HEK293 (cell line): ENCODE measurements at regions not wholly inside any gene's neighbourhood (a gene's known extent, or its start where the extent isn't known, plus 50 kb on each side); places are given as distances from the start of the nearest gene placed in this dataset.

ENCODE experiments used
- CTCF ChIA-PET: fragments of 350-600 bp; formaldehyde crosslinking; extraction: SDS; loops from one replicate; lab custom pipeline; 2021; ENCODE audit warnings: antibody characterized with exemption; lab: Yijun Ruan, JAX
- POLR2A ChIA-PET: fragments of 300-600 bp; formaldehyde crosslinking; extraction: SDS; loops from one replicate; lab custom pipeline; 2020; ENCODE audit warnings: antibody characterized with exemption, inconsistent platforms; lab: Yijun Ruan, JAX
- H3K27ac ChIP-seq: fragments of 200-500 bp; sonication (Bioruptor generic); 2 replicates; pipeline ENCODE4 v1.5.1; 2014; ENCODE audit warnings: low read depth, low read length, control low read depth, inconsistent platforms; ENCODE audit errors: extremely low read depth
- H3K36me3 ChIP-seq, 2 experiments: fragments of 200-500 bp in 1 of 2; sonication (Bioruptor generic) in 1 of 2; 1 replicate in 1 of 2; 2 replicates in 1 of 2; pipeline ENCODE4 v1.5.1; 2014 to 2017; ENCODE audit warnings: inconsistent platforms in 2 of 2, low read length in 2 of 2; ENCODE audit not compliant: control insufficient read depth in 2 of 2, insufficient read depth in 1 of 2
- H3K4me1 ChIP-seq: fragments of 200-500 bp; sonication (Bioruptor generic); 2 replicates; pipeline ENCODE4 v1.5.1; 2014; ENCODE audit warnings: mild to moderate bottlenecking, low read length, inconsistent platforms; ENCODE audit not compliant: control insufficient read depth, insufficient read depth
- H3K4me3 ChIP-seq: 2 replicates; pipeline ENCODE4 v1.5.1; 2011; ENCODE audit warnings: low read depth, mild to moderate bottlenecking, control low read depth, low read length, moderate library complexity
- H3K9me3 ChIP-seq: fragments of 200-500 bp; sonication (Bioruptor generic); 2 replicates; pipeline ENCODE4 v1.5.1; 2014; ENCODE audit warnings: low read depth, low read length, inconsistent platforms; ENCODE audit not compliant: control insufficient read depth, insufficient read depth
- BCL11B ChIP-seq: fragments of 450-650 bp; formaldehyde crosslinking; IDR thresholded peaks from 2 replicates; pipeline ENCODE4 v1.5.1; 2016; ENCODE audit warnings: low read depth, missing biosample characterization, missing genetic modification characterization
- FEZF1 ChIP-seq: fragments of 450-650 bp; formaldehyde crosslinking; IDR thresholded peaks from 2 replicates; pipeline ENCODE4 v1.5.1; 2016; ENCODE audit warnings: missing biosample characterization, missing genetic modification characterization
- KLF16 ChIP-seq: fragments of 450-650 bp; formaldehyde crosslinking; IDR thresholded peaks from 2 replicates; pipeline ENCODE4 v1.5.1; 2017; ENCODE audit warnings: missing biosample characterization, missing genetic modification characterization
- OSR2 ChIP-seq: fragments of 450-650 bp; formaldehyde crosslinking; IDR thresholded peaks from 2 replicates; pipeline ENCODE4 v1.5.1; 2016; ENCODE audit warnings: missing biosample characterization, missing genetic modification characterization
- SCRT1 ChIP-seq: fragments of 450-650 bp; formaldehyde crosslinking; IDR thresholded peaks from 2 replicates; pipeline ENCODE4 v1.5.1; 2016; ENCODE audit warnings: missing biosample characterization, missing genetic modification characterization, borderline replicate concordance
- TCF7L2 ChIP-seq: IDR thresholded peaks from 2 replicates; pipeline ENCODE4 v1.6.1; 2011; ENCODE audit warnings: low read depth, mild to moderate bottlenecking, inconsistent platforms, low read length, moderate library complexity, borderline replicate concordance
- ZEB2 ChIP-seq: fragments of 450-650 bp; formaldehyde crosslinking; IDR thresholded peaks from 2 replicates; pipeline ENCODE4 v1.5.1; 2016; ENCODE audit warnings: missing biosample characterization, missing genetic modification characterization
- ZFP37 ChIP-seq: fragments of 450-650 bp; formaldehyde crosslinking; IDR thresholded peaks from 2 replicates; pipeline ENCODE4 v1.5.1; 2016; ENCODE audit warnings: missing biosample characterization, missing genetic modification characterization
- ZNF19 ChIP-seq: fragments of 450-650 bp; formaldehyde crosslinking; IDR thresholded peaks from 2 replicates; pipeline ENCODE4; 2016; ENCODE audit warnings: missing biosample characterization, missing genetic modification characterization, low read depth
- ZNF266 ChIP-seq: fragments of 450-650 bp; formaldehyde crosslinking; IDR thresholded peaks from 2 replicates; pipeline ENCODE4 v1.5.1; 2016; ENCODE audit warnings: missing biosample characterization, missing genetic modification characterization, low read depth
- ZNF37A ChIP-seq: fragments of 450-650 bp; IDR thresholded peaks from 2 replicates; pipeline ENCODE4 v1.5.1; 2018; ENCODE audit warnings: missing biosample characterization, missing genetic modification characterization
- ZNF776 ChIP-seq: fragments of 450-650 bp; formaldehyde crosslinking; IDR thresholded peaks from 2 replicates; pipeline ENCODE4 v1.5.0; 2017; ENCODE audit warnings: missing biosample characterization, missing genetic modification characterization, borderline replicate concordance
- ZSCAN16 ChIP-seq: fragments of 450-650 bp; formaldehyde crosslinking; IDR thresholded peaks from 2 replicates; pipeline ENCODE4 v1.5.1; 2016; ENCODE audit warnings: missing biosample characterization, missing genetic modification characterization
- ZSCAN23 ChIP-seq: fragments of 450-650 bp; formaldehyde crosslinking; IDR thresholded peaks from 2 replicates; pipeline ENCODE4 v1.5.1; 2016; ENCODE audit warnings: missing biosample characterization, missing genetic modification characterization
- TF ChIP-seq, protein P1 (sequence below): fragments of 450-650 bp; formaldehyde crosslinking; IDR thresholded peaks from 2 replicates; pipeline ENCODE4 v1.5.1; 2016; ENCODE audit warnings: missing biosample characterization, missing genetic modification characterization
- TF ChIP-seq, protein P2 (sequence below): IDR thresholded peaks from 2 replicates; pipeline ENCODE4 v1.6.1; 2011; ENCODE audit warnings: mild to moderate bottlenecking, low read depth, low read length, borderline replicate concordance
- TF ChIP-seq, protein P3 (sequence below): fragments of 450-650 bp; formaldehyde crosslinking; IDR thresholded peaks from 2 replicates; pipeline ENCODE4 v1.5.1; 2016; ENCODE audit warnings: missing biosample characterization, missing genetic modification characterization
- TF ChIP-seq, protein P4 (sequence below): fragments of 450-650 bp; formaldehyde crosslinking; IDR thresholded peaks from 2 replicates; pipeline ENCODE4 v1.5.1; 2017; ENCODE audit warnings: missing biosample characterization, missing genetic modification characterization
- TF ChIP-seq, protein P5 (sequence below): fragments of 450-650 bp; formaldehyde crosslinking; IDR thresholded peaks from 2 replicates; pipeline ENCODE4 v1.5.1; 2017; ENCODE audit warnings: missing biosample characterization, missing genetic modification characterization

DNA sequence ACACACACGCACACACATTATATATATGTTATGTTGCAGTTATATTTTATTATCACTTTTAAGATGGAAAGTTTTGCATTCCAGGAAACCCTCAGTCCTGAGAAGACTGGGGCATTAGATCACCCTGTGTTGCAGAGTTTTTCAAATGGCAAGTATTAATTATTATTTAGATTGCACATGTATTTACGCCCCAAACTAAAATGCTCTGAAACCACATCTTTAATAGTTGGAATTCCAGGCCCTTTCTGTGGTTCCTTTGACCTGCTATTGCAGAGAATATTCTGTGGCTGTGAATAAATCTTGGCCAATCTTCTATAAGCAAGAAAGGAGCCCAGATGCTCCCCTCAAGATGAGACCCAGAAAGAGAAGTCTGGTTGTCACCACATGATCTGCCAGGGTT is 427.0 kb upstream of the TNP1 start:
- CTCF ChIA-PET: no interaction called here
- TF ChIP-seq ZSCAN16 (tag by site-specific recombination) (no peak), ZEB2 (tag by site-specific recombination) (no peak), FEZF1 (tag by site-specific recombination) (no peak), ZNF19 (tag by site-specific recombination) (no peak), ZFP37 (tag by site-specific recombination) (no peak), TCF7L2 (no peak), ZSCAN23 (tag by site-specific recombination) (no peak), SCRT1 (no peak), BCL11B (no peak), ZNF266 (tag by site-specific recombination) (no peak), OSR2 (tag by site-specific recombination) (no peak), ZNF776 (tag by site-specific recombination) (no peak), ZNF37A (tag by site-specific recombination) (no peak), KLF16 (tag by site-specific recombination) (no peak)
- TF ChIP-seq, protein P1, sequence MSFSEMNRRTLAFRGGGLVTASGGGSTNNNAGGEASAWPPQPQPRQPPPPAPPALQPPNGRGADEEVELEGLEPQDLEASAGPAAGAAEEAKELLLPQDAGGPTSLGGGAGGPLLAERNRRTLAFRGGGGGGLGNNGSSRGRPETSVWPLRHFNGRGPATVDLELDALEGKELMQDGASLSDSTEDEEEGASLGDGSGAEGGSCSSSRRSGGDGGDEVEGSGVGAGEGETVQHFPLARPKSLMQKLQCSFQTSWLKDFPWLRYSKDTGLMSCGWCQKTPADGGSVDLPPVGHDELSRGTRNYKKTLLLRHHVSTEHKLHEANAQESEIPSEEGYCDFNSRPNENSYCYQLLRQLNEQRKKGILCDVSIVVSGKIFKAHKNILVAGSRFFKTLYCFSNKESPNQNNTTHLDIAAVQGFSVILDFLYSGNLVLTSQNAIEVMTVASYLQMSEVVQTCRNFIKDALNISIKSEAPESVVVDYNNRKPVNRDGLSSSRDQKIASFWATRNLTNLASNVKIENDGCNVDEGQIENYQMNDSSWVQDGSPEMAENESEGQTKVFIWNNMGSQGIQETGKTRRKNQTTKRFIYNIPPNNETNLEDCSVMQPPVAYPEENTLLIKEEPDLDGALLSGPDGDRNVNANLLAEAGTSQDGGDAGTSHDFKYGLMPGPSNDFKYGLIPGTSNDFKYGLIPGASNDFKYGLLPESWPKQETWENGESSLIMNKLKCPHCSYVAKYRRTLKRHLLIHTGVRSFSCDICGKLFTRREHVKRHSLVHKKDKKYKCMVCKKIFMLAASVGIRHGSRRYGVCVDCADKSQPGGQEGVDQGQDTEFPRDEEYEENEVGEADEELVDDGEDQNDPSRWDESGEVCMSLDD (tag by site-specific recombination): no peak
- TF ChIP-seq, protein P2, sequence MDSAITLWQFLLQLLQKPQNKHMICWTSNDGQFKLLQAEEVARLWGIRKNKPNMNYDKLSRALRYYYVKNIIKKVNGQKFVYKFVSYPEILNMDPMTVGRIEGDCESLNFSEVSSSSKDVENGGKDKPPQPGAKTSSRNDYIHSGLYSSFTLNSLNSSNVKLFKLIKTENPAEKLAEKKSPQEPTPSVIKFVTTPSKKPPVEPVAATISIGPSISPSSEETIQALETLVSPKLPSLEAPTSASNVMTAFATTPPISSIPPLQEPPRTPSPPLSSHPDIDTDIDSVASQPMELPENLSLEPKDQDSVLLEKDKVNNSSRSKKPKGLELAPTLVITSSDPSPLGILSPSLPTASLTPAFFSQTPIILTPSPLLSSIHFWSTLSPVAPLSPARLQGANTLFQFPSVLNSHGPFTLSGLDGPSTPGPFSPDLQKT: no peak
- TF ChIP-seq, protein P3, sequence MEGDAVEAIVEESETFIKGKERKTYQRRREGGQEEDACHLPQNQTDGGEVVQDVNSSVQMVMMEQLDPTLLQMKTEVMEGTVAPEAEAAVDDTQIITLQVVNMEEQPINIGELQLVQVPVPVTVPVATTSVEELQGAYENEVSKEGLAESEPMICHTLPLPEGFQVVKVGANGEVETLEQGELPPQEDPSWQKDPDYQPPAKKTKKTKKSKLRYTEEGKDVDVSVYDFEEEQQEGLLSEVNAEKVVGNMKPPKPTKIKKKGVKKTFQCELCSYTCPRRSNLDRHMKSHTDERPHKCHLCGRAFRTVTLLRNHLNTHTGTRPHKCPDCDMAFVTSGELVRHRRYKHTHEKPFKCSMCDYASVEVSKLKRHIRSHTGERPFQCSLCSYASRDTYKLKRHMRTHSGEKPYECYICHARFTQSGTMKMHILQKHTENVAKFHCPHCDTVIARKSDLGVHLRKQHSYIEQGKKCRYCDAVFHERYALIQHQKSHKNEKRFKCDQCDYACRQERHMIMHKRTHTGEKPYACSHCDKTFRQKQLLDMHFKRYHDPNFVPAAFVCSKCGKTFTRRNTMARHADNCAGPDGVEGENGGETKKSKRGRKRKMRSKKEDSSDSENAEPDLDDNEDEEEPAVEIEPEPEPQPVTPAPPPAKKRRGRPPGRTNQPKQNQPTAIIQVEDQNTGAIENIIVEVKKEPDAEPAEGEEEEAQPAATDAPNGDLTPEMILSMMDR (tag by site-specific recombination): no peak
- TF ChIP-seq, protein P4, sequence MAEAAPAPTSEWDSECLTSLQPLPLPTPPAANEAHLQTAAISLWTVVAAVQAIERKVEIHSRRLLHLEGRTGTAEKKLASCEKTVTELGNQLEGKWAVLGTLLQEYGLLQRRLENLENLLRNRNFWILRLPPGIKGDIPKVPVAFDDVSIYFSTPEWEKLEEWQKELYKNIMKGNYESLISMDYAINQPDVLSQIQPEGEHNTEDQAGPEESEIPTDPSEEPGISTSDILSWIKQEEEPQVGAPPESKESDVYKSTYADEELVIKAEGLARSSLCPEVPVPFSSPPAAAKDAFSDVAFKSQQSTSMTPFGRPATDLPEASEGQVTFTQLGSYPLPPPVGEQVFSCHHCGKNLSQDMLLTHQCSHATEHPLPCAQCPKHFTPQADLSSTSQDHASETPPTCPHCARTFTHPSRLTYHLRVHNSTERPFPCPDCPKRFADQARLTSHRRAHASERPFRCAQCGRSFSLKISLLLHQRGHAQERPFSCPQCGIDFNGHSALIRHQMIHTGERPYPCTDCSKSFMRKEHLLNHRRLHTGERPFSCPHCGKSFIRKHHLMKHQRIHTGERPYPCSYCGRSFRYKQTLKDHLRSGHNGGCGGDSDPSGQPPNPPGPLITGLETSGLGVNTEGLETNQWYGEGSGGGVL (tag by site-specific recombination): no peak
- TF ChIP-seq, protein P5, sequence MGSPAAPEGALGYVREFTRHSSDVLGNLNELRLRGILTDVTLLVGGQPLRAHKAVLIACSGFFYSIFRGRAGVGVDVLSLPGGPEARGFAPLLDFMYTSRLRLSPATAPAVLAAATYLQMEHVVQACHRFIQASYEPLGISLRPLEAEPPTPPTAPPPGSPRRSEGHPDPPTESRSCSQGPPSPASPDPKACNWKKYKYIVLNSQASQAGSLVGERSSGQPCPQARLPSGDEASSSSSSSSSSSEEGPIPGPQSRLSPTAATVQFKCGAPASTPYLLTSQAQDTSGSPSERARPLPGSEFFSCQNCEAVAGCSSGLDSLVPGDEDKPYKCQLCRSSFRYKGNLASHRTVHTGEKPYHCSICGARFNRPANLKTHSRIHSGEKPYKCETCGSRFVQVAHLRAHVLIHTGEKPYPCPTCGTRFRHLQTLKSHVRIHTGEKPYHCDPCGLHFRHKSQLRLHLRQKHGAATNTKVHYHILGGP (tag by site-specific recombination): no peak
- Histone ChIP-seq H3K36me3 (no peaks in the 10 kb centered on the region), H3K4me3 (no peak overlapping the region), H3K27ac (no peak overlapping the region), H3K9me3 (no peaks in the 10 kb centered on the region), H3K4me1 (peaks cover 16% of the 10 kb centered on the region)
- POLR2A ChIA-PET: no interaction called here
